ENCODE measurements at regions not wholly inside any gene's neighbourhood (a gene's known extent, or its start where the extent isn't known, plus 50 kb on each side); places are given as distances from the start of the nearest gene placed in this dataset.

- Histone ChIP-seq H3K4me1 (ENCODE audit: low read depth) (peaks cover 14% of the 10 kb centered on the region), H3K4me3 (no peak overlapping the region), H3K9me3 (no peaks in the 10 kb centered on the region), H3K36me3 (ENCODE audit: low read depth) (no peaks in the 10 kb centered on the region)
- no peak for ATAC-seq
- TF ChIP-seq CTCF (IDR thresholded peaks at IDR 0.05), result no peak
- intact Hi-C loops (cut with DNase I, micrococcal nuclease), result no loop called here
- DNase-seq, result peak in 1 of 3 donors; percentile 7
Observed at GRCh38 chr16:73997340-73997711, 299.3 kb upstream of the PSMD7 start.

- DNase-seq (peak; percentile 78 to 95 (median 84)), ATAC-seq (peak; percentile 99)
- Histone ChIP-seq H3K9me3 (no peaks in the 10 kb centered on the region), H3K4me1 (ENCODE audit: low read depth) (peaks cover 14% of the 10 kb centered on the region), H3K36me3 (ENCODE audit: low read depth) (no peaks in the 10 kb centered on the region), H3K4me3 (no peak overlapping the region)
- no peak for TF ChIP-seq CTCF (IDR thresholded peaks at IDR 0.05)
- intact Hi-C loops (cut with DNase I, micrococcal nuclease), result no loop called here
Observed at GRCh38 chr16:73996624-73997339, 299.8 kb upstream of the PSMD7 start.

GRCh38 chr16:73993878-73994277 lies 302.7 kb upstream of the PSMD7 start:
- ATAC-seq, result no peak
- DNase-seq, result no peak
- H3K9me3 ChIP-seq, result no peaks in the 10 kb centered on the region
- intact Hi-C loops (cut with DNase I, micrococcal nuclease), result no loop called here
- H3K36me3 ChIP-seq (ENCODE audit: low read depth), result no peaks in the 10 kb centered on the region
- H3K4me3 ChIP-seq, result no peak overlapping the region
- no peak for TF ChIP-seq CTCF (IDR thresholded peaks at IDR 0.05)
- peaks cover 14% of the 10 kb centered on the region for H3K4me1 ChIP-seq (ENCODE audit: low read depth)

- DNase-seq, result no peak
- H3K36me3 ChIP-seq (ENCODE audit: low read depth), result no peaks in the 10 kb centered on the region
- no peak for ATAC-seq
- H3K4me3 ChIP-seq, result no peak overlapping the region
- H3K9me3 ChIP-seq, result no peaks in the 10 kb centered on the region
- intact Hi-C loops (cut with DNase I, micrococcal nuclease), result no loop called here
- no peaks in the 10 kb centered on the region for H3K4me1 ChIP-seq (ENCODE audit: low read depth)
- no peak for TF ChIP-seq CTCF (IDR thresholded peaks at IDR 0.05)
Observed at GRCh38 chr16:73978407-73978784, 318.2 kb upstream of the PSMD7 start.

GRCh38 chr16:73976644-73977043 lies 320.0 kb upstream of the PSMD7 start:
- no peaks in the 10 kb centered on the region for H3K9me3 ChIP-seq
- H3K4me1 ChIP-seq (ENCODE audit: low read depth), result no peaks in the 10 kb centered on the region
- intact Hi-C loops (cut with DNase I, micrococcal nuclease), result no loop called here
- ATAC-seq (no peak), DNase-seq (no peak)
- no peak for TF ChIP-seq CTCF (IDR thresholded peaks at IDR 0.05)
- H3K36me3 ChIP-seq (ENCODE audit: low read depth), result no peaks in the 10 kb centered on the region
- H3K4me3 ChIP-seq, result no peak overlapping the region

- no peak overlapping the region for H3K4me3 ChIP-seq
- H3K4me1 ChIP-seq (ENCODE audit: low read depth), result no peaks in the 10 kb centered on the region
- no peak for DNase-seq
- no peaks in the 10 kb centered on the region for H3K36me3 ChIP-seq (ENCODE audit: low read depth)
- no peak for TF ChIP-seq CTCF (IDR thresholded peaks at IDR 0.05)
- ATAC-seq, result no peak
- no peaks in the 10 kb centered on the region for H3K9me3 ChIP-seq
- intact Hi-C loops (cut with DNase I, micrococcal nuclease), result no loop called here
Observed at GRCh38 chr16:73973174-73973573, 323.4 kb upstream of the PSMD7 start.
